SU-DHL-6 (cell line): ENCODE measurements at regions not wholly inside any gene's neighbourhood (a gene's known extent, or its start where the extent isn't known, plus 50 kb on each side); places are given as distances from the start of the nearest gene placed in this dataset.

Source experiments
- CTCF ChIP-seq: fragments of 200-600 bp; sonication (generic); IDR thresholded peaks from one replicate; pipeline ENCODE4 v1.5.1; 2017; ENCODE audit warnings: antibody characterized with exemption, mild to moderate bottlenecking, low read length, moderate library complexity; ENCODE audit not compliant: insufficient read depth, poor library complexity, severe bottlenecking
- EZH2phosphoT487 ChIP-seq: fragments of 200-600 bp; sonication (generic), shearing (Covaris generic); conservative IDR thresholded peaks from 2 replicates; pipeline ENCODE4 v1.6.1; 2018; ENCODE audit warnings: mild to moderate bottlenecking, antibody characterized with exemption, low read length, moderate library complexity, mixed read lengths

- TF ChIP-seq CTCF (no peak), EZH2phosphoT487 (no peak)
Observed at GRCh38 chr9:129435291-129435690, 185.6 kb downstream of the C9orf50 start.
